GM18858 (cell line): ENCODE measurements at regions not wholly inside any gene's neighbourhood (a gene's known extent, or its start where the extent isn't known, plus 50 kb on each side); places are given as distances from the start of the nearest gene placed in this dataset.
A peak's percentile ranks its signal among the peaks of the same experiment; 100 is the strongest.
"Not testable (repeated sequence)": the region's sequence is repeated elsewhere in the genome, so short reads cannot be mapped to it uniquely, and the experiment has no call there.

Experiments used
- ATAC-seq: cut with Tn5 transposase; IDR thresholded peaks from one replicate; pipeline ENCODE4 v1.9.1; 2021; ENCODE audit not compliant: unreplicated experiment

DNA sequence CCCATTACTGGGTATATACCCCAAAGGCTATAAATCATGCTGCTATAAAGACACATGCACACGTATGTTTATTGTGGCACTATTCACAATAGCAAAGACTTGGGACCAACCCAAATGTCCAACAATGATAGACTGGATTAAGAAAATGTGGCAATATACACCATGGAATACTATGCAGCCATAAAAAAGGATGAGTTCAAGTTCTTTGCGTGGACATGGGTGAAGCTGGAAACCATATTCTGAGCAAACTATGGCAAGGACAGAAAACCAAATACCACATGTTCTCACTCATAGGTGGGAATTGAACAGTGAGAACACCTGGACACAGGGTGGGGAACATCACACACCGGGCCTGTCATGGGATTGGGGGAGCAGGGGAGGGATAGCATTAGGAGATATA, 54.4 kb upstream of the MUCL1 start:
- not testable (repeated sequence) for ATAC-seq

DNA sequence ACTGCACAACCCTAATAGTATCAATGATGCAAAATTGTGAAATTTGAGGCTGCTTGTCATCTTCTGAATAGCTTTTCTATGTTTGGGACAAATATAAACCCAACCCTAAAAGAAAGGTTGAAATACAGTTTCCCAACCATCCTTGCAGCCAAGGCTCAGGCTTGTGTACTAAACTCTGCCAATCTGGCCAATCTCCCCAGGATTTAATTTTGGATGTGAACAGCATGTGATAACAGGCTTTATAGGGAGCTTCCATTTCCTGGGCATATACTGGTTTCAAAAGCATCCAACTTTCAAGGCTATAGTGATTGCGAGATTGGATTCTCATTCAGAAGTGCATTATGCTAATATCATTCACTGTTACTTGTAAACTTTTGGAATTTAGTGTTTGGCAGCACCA, 55.7 kb upstream of the MUCL1 start:
- no peak for ATAC-seq

DNA sequence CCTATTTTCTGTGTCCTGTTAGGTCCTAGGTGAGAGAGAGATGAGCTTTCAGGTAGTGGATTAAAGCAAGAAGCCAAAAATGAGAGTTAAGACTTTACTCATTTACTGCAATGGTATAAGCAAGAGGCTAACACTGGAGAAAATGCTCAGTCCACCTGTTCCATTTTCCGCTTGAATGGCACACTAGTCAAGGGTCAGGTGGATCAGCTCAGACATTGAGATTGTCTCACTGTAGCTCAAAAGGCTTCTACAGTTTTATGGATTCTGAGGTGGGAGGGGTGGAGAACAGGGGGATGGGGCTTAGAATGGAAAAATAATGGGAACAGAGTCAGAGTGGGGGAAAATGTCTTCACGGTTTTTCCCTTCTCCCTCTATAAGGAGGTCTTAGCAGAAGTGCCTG, 57.3 kb upstream of the MUCL1 start:
- no peak for ATAC-seq

DNA sequence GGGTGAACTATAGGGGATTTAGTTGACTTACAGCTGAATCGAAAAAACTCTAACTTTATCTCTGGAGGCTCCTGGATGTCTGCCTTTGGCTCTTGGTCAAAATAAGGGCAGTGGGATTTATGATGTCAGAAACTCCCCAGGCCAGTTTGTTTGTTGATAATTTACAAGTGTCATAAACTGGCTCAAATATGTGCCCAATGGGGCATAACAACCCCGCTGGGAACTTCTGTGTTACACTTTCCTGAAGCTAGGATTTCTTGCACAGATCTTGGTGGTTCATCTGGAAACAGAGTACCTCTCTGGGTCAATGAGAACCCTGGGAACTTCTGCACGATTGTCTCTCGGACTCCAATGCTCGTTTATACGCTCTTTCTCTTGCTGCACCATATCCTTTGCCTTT, 58.7 kb upstream of the MUCL1 start:
- ATAC-seq: no peak

DNA sequence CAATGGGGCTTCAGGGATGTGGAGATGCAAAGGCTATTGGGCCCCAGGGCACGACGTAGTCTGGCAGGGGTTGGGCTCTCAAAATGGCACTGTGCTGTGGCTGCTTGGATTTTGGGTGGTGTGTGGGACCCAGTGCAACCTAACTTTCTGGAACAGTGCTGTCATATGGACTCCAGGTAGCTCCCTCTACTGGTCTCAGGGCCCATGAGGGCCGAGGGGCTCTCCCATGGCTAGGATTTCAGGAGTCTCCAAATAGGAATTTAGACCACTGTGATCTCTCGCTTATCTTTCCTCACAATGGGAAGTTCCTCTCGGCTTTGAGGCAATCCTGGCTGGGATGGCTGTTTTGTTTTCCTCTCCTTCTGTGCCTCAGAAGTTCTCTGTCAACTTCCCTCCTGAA, 68.2 kb upstream of the MUCL1 start:
- ATAC-seq: no peak

DNA sequence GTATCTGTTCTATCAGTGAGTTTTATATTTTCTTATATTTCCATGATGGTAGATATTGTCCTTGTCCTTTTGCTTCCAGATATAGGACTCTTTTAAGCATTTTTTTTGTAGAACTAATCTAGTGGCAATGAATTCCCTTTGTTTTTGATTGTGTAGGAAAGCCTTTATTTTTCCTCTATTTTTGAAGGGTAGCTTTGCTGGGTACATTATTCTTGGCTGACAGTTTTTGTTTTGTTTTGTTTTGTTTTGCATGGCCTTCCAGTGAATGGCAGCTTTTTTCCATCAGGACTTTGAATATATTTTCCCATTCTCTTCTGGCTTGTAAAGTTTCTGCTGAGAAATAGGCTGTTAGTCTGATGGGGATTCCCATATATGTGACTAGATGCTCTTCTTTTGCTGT, 70.2 kb upstream of the MUCL1 start:
- ATAC-seq: no peak

DNA sequence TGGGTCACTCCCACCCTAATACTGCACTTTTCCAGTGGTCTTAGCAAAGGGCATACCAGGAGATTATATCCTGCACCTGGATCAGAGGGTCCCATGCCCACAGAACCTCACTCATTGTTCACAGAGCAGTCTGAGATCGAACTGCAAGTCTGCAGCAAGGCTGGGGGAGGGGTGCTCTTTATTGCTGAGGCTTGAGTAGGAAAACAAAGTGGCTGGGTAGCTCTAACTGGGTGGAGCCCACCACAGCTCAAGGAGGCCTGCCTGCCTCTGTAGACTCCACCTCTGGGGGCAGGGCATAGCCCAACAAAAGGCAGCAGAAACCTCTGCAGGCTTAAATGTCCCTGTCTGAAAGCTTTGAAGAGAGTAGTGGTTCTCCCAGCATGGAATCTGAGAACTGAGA, 77.3 kb upstream of the MUCL1 start:
- not testable (repeated sequence) for ATAC-seq

DNA sequence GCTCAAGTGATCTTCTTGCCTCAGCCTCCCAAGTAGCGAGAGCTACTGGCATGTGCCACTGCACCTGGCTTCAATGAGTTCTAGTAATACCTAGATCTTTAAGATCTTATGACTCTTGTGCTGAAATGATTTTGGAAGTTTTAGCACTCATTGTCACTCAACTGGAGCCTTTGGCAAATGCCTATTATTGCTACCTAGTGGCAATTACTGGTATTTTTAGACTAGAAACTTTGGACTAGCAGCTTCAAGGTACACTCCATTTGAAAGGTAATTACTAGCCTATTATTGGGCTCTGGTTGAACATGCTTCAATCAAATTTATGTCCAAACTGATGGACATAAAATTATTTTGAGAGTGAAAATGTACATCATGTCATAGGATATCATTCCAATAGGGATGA, 80.7 kb upstream of the MUCL1 start:
- no peak for ATAC-seq

DNA sequence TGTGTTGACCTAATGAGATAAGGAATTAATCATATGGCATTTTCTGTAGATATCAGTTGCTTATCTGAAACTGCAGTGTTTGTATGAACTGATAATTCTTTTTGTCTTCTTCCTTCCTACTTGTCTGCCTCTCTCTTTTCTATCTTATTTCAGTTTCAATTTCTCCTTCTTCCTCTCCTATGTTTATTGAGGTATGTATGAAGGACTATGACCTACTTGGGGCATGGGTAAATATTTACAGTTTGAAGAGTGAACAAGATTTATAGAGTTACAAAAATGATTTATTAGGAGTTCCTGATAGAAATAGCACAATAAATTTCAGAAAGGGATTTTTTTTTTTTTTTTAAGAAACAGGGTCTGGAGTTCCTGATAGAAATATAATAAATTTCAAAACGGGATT, 88.7 kb upstream of the MUCL1 start:
- no peak for ATAC-seq

DNA sequence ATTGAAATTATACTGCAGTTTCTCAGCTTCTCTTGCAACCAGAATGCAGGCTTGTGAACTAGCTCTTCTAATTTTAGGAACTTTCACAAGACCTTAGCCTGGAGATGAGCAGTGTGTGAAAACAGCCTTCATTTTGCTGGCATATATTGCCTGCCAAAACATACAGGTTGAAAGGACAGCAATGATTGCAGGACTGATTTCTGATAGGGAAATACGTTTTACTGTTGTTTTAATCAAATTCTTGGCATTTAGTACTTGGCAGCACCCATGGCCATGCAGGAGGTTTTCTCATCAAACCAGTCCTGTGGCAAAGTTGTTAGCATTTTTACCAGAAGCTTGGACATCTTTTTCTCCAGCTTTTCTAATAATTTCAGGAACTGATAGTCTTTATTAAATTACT, 91.9 kb upstream of the MUCL1 start:
- no peak for ATAC-seq

DNA sequence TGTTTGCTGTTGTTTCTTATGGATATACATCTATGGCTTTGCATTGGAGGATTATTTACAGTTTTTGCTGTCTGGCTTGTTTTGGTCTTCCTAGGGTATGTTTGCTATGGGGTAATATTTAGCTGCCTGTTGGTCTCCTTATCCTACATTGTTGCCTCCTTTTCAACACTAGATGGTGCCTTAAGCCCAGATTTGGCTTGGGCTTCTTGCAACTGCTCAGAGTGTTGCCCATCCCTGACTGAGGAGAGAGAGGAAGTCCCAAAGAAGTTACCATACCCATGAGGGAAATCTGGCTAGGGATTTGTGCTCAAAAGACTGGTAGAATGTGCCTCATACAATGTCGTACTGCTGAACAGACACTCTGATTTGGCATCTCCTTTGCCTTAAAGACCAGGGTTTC, 94.6 kb upstream of the MUCL1 start:
- ATAC-seq: no peak

DNA sequence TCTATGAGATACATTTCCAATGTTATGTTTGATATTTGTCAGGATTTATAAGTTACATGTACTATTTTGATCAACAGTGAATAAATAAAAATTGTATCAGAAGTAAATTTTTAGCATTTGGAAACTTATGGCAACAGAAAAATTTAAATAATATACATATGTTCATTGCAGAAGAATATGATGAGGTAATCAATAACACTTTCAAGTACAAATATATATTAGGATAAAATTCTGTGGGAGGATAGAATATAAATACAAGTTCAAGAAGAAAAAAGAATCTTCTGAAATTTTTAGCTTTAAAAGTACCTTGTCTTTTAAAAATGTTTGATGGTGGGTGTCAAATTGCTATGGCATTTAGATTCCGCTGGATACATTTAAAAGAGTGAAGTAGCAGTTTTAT, 102.8 kb upstream of the MUCL1 start:
- ATAC-seq: no peak

DNA sequence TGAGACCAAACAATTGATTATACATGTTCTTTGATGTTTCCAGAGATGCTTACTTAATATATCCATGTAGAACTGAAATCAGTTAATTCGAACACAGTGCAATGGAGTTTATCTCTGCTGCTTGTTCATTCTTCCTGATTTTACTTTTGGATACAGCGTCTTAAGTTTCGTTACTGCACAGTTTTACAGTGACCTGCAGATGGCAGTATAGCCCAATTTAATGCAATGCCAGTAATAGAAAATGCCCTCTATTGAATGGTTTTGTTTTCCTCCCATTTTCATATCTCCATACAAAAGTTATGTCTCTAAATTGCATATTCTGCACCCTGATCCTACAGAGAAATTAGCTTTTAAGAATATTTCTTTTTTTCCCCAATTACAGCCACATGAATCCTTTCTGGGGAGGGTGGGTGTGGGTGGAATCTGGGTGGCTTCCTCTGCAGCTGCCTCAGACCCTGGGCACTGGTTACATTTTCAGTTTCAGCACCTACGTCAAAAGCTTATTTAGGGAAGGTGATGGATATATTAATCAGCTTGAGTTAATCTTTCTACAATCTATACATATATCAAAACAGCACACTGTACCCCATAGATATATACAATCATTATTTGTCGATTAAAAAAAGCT, 101.1 kb upstream of the DCD start:
- peak; percentile 71 for ATAC-seq

DNA sequence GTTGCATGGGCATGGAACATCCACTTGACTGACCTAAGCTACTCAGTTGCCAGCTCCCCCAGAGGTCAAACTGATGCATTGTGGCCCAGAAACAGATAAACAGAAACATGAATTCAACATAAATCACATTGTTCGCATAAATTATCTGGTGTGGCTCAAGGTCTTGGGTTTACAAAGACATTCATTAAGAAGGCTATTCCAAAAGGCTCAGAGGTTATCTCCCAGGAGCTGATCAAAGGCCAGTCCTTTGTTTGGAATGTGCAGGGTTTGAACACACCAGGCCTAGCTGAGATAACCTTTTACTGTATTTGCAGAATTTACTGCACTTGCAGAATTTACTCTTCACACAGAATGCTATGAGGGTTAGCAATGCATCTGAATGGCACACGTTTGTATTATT, 96.4 kb upstream of the DCD start:
- no peak for ATAC-seq

DNA sequence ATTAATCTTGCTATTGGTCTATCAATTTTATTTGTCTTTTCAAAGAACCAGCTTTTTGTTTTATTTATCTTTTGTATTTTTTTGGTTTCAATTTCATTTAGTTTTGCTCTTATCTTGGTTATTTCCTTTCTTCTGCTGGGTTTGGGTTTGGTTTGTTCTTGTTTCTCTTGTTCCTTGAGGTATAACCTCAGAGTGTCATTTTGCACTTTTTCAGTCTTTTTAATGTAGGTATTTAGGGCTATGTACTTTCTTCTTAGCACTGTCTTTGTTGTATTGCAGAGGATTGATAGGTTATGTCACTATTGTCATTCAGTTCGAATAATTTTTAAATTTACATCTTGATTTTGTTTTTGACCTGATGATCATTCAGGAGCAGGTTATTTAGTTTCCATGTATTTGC, 92.7 kb upstream of the DCD start:
- ATAC-seq: no peak

DNA sequence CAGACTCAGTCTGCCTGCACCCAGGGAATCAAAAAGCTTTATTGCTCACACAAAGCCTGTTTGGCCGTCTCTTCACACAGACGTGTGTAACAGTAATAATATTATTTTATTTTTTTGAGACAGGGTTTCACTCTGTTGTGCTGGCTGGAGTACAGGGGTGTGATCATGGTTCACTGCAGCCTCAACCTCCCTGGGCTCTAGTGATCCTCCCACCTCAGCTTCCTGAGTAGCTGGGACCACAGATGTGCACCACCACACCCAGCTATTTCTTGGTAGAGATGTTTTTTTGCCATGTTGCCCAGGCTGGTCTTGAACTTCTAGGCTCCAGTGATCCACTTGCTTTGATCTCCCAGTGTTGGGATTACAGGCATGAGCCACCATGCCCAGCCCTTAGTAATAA, 88.4 kb upstream of the DCD start:
- ATAC-seq: no peak

DNA sequence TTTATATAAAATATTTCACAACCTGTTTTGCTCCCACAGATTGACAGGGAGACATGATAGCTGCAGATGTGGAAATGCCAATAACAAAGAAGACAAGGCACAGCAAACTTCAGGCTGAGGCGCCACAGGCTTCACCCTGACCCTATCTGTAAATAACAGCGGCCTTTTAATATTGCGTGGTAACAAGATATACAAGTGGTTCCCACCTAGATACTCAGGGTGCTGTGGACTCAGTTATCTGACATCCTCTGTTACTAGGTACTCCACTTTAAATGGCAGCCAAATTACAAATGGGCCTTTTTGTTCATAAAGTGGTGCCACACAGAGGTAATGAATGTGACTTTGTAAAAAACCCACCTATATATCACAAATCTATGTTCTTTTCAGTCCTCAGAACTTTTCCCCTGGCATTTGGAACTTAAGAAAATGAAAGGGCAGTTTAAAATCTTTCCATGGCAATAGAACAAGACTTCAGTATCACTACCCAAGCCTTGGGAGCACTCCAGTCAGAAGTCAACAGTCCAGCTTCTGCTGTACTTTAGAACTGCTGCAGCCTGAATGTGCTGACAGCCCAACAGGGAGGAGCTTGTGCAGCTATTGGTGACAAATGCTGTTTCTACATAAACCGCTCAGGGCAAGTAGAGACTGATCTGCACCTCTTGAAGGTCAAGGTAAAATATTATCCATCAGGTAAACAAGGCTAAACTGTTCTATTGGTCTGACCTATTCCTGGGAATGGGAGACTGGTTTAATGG, 86.2 kb upstream of the DCD start:
- no peak for ATAC-seq

DNA sequence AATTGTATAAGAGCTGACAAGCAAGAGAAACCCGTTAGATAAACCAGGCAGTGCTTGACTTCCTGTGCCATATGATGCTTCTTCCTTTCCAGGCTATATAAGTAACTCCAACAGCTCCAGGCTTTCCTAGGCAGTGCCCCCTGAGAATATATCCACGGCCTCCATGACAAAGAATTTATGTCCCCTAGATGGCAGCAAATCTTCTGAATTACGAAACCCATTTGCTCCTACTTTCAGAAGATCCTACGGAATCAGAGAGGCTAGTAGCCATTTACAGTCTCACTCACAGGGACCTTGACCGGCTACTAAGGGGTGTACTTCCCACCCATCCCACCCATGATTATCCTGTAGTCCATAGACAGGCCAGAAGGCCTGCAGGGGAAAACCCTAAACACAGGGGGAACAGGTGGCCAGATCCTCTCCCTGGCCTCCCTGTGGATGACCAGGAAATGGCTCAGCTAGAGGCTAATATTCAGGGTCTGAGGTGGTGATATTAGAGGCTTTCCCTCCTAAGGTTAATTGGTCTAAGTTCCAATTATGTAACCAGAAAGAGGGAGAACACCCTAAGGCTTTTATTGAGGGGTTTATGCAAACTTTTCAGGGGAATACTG, 77.2 kb upstream of the DCD start:
- ATAC-seq: no peak

DNA sequence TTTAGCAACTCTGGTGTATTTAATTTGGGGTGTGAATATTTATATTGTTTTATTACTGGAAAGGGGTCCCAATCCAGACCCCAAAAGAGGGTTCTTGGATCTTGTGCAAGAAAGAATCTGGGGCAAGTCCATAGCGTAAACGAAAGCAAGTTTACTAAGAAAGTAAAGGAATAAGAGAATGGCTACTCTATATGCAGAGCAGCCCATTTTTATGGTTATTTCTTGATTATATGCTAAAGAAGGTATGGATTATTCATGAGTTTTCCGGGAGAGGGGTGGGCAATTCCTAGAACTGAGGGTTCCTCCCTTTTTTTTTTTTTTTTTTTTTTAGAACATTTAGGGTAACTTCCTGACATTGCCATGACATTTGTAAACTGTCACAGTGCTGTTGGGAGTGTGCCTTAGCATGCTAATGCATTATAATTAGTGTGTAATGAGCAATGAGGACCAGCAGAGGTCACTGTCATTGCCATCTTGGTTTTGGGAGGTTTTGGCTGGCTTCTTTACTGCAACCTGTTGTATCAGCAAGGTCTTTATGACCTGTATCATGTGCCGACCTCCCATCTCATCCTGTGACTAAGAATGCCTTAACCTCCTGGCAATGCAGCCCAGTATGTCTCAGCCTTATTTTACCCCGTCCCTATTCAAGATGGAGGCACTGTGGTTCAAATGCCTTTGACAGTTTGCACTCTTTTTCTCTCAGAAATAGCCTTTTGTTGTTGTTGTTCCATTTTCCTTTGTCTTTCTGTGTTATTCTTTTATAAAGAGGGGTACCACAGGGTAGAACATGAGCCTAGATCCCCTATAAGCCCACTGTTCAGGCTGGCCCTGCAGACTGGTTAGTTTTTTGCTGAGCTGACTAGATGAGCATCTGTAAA, 75.5 kb upstream of the DCD start:
- peak; percentile 63 for ATAC-seq

DNA sequence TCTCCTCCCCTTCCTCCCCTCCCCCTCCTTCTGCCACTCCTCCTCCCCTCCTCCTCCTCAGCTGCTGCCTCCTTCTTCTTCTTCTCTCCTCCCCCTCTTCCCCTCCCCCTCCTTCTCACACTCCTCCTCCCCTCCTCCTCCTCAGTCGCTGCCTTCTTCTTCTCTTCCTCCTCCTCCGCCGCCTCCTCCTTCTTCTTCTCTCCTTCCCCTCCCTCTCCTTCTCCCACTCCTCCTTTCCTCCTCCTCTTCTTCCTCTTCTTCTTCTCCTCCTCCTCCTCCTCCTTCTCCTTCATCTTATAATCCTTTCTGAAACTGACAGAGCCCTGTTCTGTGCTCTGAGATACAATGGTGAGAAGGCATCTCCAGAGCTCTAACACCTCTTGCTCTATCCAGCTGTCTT, 73.1 kb upstream of the DCD start:
- ATAC-seq: no peak

DNA sequence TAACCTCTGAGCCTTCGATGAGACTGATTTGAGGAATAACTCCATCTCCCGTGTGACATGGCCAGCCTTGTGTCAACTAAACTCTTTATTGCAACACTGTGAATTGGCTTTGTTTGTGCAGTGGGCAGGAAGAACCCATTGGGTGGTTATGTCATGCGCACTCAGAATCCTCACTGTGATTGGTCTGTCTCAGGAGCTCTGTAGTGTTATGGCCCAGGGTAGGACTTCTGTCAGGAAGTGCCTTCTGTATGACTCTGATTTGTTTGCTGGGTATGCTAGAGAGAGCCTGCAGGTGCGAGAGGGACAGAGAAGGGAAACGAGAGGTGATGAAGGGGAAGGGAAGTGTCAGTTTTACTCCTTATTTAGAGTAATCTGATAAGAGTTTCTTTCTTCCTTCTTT, 71.5 kb upstream of the DCD start:
- ATAC-seq: no peak

DNA sequence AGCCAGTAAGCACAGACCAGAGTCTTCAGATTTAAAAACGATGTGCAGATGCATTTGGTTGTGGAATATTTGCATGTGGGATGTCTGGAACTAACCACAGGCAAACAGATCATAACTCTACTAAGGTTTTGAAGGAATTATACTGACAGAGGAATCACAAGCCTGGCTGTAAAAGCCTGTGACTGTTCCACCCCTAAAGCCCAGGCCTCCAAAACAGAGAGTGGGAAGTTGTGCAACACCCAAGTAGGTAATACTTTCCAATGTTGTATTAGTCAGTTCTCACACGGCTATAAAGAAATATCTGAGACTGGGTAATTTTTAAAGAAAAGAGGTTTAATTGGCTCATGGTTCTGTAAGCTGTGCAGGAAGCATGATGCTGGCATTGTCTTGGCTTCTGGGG, 68.1 kb upstream of the DCD start:
- ATAC-seq: no peak
